ENCODE measurements at regions not wholly inside any gene's neighbourhood (a gene's known extent, or its start where the extent isn't known, plus 50 kb on each side); places are given as distances from the start of the nearest gene placed in this dataset.

- Mint-ChIP-seq H3K36me3 (ENCODE audit: low read depth) (no peaks in the 10 kb centered on the region), H3K9me3 (peaks cover 7% of the 10 kb centered on the region; the same call in 1 of the 2 replicates), H3K4me3 (no peak overlapping the region), H3K27me3 (ENCODE audit: insufficient read depth) (no peaks in the 10 kb centered on the region; the same call in 1 of the 2 replicates), H3K27ac (no peak overlapping the region), H3K4me1 (ENCODE audit: low read depth) (no peaks in the 10 kb centered on the region)
- TF ChIP-seq CTCF (IDR thresholded peaks at IDR 0.05), result no peak
- DNase-seq, result no peak
Measured at GRCh38 chr7:25970911-25971310, 181.1 kb upstream of the NFE2L3 start.

DNA sequence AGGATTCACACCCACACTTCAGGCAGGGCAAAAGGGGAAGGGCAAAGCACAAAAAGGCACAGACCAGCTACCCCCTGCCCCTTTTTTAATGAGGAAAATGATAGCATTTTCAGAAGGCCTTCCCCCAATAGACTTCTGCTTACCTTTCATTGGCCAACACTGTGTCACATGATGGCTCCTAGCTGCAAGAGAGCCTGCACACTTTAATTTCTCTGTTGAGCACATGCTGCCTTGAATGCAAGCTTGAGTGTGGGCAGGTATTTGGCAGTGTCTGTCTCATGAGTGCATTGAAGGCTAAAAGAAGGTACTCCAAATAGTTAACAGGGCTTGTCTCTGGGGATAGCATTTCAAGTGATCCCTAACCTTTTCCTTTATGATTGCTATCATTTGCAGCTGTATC lies 175.4 kb upstream of the NFE2L3 start:
- Mint-ChIP-seq H3K27ac (no peak overlapping the region), H3K27me3 (ENCODE audit: insufficient read depth) (no peaks in the 10 kb centered on the region), H3K36me3 (ENCODE audit: low read depth) (no peaks in the 10 kb centered on the region), H3K9me3 (peaks cover 14% of the 10 kb centered on the region), H3K4me3 (no peak overlapping the region), H3K4me1 (ENCODE audit: low read depth) (no peaks in the 10 kb centered on the region)
- DNase-seq, result no peak
- TF ChIP-seq CTCF (IDR thresholded peaks at IDR 0.05), result no peak

DNA sequence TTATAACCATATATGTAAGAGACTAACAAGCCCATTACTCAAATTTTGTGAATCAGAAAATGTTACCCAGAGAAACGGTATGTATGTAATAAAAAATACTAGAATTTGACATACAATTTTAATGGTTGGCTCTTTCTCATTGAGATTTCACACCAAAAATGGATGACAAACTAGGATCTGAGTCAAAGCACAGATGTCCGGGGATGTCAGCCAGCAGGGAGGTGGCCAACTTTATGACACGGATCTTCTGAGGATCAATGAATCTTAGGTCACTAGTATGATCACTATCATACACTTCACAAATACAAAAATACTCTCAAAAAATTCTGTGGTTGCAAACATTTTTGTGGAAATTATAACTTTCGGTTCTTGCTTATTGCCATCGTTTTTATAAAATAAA lies 173.5 kb upstream of the NFE2L3 start:
- TF ChIP-seq CTCF (IDR thresholded peaks at IDR 0.05), result no peak
- H3K27me3 Mint-ChIP-seq (ENCODE audit: insufficient read depth), result no peaks in the 10 kb centered on the region
- H3K4me1 Mint-ChIP-seq (ENCODE audit: low read depth), result no peaks in the 10 kb centered on the region
- H3K36me3 Mint-ChIP-seq (ENCODE audit: low read depth), result no peaks in the 10 kb centered on the region
- H3K27ac Mint-ChIP-seq, result no peak overlapping the region
- H3K9me3 Mint-ChIP-seq, result peaks cover 18% of the 10 kb centered on the region
- no peak for DNase-seq
- H3K4me3 Mint-ChIP-seq, result no peak overlapping the region

DNA sequence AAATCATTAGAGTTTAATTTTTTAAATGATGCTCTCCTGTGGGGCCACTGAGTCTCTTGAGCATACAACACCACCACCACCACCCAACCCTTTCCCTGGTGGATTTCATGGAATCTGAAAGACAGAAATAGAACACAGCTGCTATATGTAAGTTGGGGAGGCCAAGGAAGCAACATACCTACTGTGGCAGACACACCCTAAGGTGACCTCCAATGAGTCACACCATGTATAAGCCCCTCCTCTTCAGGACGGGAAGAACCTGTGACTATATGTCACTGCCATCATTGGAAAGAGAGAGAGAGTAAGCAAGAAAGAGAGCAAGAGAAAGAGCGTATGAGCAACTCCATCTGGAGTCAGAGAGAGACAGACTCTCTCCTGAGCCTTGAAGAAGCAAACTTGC lies 172.4 kb upstream of the NFE2L3 start:
- Mint-ChIP-seq H3K27ac (no peak overlapping the region), H3K4me1 (ENCODE audit: low read depth) (no peaks in the 10 kb centered on the region), H3K9me3 (peaks cover 18% of the 10 kb centered on the region), H3K27me3 (ENCODE audit: insufficient read depth) (no peaks in the 10 kb centered on the region), H3K36me3 (ENCODE audit: low read depth) (no peaks in the 10 kb centered on the region), H3K4me3 (no peak overlapping the region)
- no peak for DNase-seq
- TF ChIP-seq CTCF (IDR thresholded peaks at IDR 0.05), result no peak

- H3K36me3 Mint-ChIP-seq (ENCODE audit: low read depth), result no peaks in the 10 kb centered on the region
- H3K4me1 Mint-ChIP-seq (ENCODE audit: low read depth), result no peaks in the 10 kb centered on the region
- peaks cover 21% of the 10 kb centered on the region for H3K9me3 Mint-ChIP-seq
- no peak overlapping the region for H3K27ac Mint-ChIP-seq
- no peak for DNase-seq
- H3K4me3 Mint-ChIP-seq, result no peak overlapping the region
- no peak for TF ChIP-seq CTCF (IDR thresholded peaks at IDR 0.05)
- no peaks in the 10 kb centered on the region for H3K27me3 Mint-ChIP-seq (ENCODE audit: insufficient read depth)
Measured at GRCh38 chr7:25982684-25983083, 169.3 kb upstream of the NFE2L3 start.

DNA sequence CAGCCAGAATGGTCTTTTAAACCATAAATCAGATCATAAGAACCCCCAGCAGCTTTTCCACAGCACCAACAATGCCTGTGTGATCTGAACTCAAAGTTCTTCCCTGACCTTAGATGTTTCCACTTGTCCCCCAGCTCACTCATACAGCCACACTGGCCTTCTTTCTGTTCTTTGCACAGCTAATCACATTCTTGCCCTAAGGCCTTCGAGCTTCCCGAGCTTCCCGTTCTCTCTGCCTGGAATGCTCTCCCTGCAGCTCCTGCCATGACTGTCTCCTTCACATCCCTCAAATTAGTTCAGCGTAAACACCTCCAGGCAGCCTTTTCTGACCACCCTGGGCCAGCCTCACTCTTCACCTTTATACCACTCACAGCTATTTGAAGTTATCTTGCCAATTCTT lies 166.8 kb upstream of the NFE2L3 start:
- Mint-ChIP-seq H3K27me3 (ENCODE audit: insufficient read depth) (no peaks in the 10 kb centered on the region), H3K27ac (no peak overlapping the region)

More for the DNA sequence above, 166.8 kb upstream of the NFE2L3 start:
- no peak for TF ChIP-seq CTCF (IDR thresholded peaks at IDR 0.05)
- Mint-ChIP-seq H3K9me3 (peaks cover 25% of the 10 kb centered on the region), H3K4me3 (no peak overlapping the region), H3K36me3 (ENCODE audit: low read depth) (no peaks in the 10 kb centered on the region), H3K4me1 (ENCODE audit: low read depth) (no peaks in the 10 kb centered on the region)
- DNase-seq, result no peak

Data from HFFc6 (cell line).